Endothelial cell of umbilical vein (primary cell): ENCODE measurements at regions not wholly inside any gene's neighbourhood (a gene's known extent, or its start where the extent isn't known, plus 50 kb on each side); places are given as distances from the start of the nearest gene placed in this dataset.

Source experiments
- BruUV-seq: library from RNA; stranded (reverse); fragments of 400-500 nt; replicated peaks from 2 replicates; lab custom pipeline; 2021; lab: Mats Ljungman, UMichigan
- CTCF ChIA-PET: fragments of 300-600, 350-600 bp; sonication (Branson Sonifier 250); formaldehyde crosslinking; loops from one replicate; lab custom pipeline; 2021; ENCODE audit warnings: antibody characterized with exemption, inconsistent platforms; lab: Charles Lee
- POLR2A ChIA-PET: fragments of 300-600, 350-600 bp; sonication (Branson Sonifier 250); formaldehyde crosslinking; loops from one replicate; lab custom pipeline; 2021; ENCODE audit warnings: antibody characterized with exemption, inconsistent platforms; lab: Charles Lee
- DNase-seq: peaks from one replicate; pipeline ENCODE4 v3.0.0-alpha.2; 2011; ENCODE audit warnings: low read depth, low spot score
- FAIRE-seq: peaks from 2 replicates; lab custom pipeline; 2011; peaks lifted over from hg19 to GRCh38; lab: Jason Lieb, UNC
- H2AFZ ChIP-seq: 2 replicates; pipeline ENCODE4 v1.6.0; 2012; ENCODE audit warnings: low read depth, low read length, control low read depth, inconsistent platforms
- H3K27ac ChIP-seq: 2 replicates; pipeline ENCODE4 v1.5.1; 2011; ENCODE audit warnings: low read depth, mild to moderate bottlenecking, control low read depth, low read length, moderate library complexity; ENCODE audit not compliant: insufficient read depth
- H3K27me3 ChIP-seq, 2 experiments: 2 replicates each; pipeline versions ENCODE4 v1.6.0 to v1.6.1; 2011; ENCODE audit warnings: low read length in 2 of 2, mixed read lengths in 1 of 2; ENCODE audit not compliant: control insufficient read depth in 2 of 2, insufficient read depth in 2 of 2
- H3K36me3 ChIP-seq, 2 experiments: 2 replicates in 1 of 2; 3 replicates in 1 of 2; pipeline ENCODE4 v1.5.1; 2011; ENCODE audit warnings: low read length in 2 of 2, mild to moderate bottlenecking in 1 of 2, moderate library complexity in 1 of 2; ENCODE audit not compliant: control insufficient read depth in 2 of 2, insufficient read depth in 2 of 2; ENCODE audit errors: extremely low read depth in 1 of 2
- H3K4me1 ChIP-seq: 3 replicates; pipeline ENCODE4 v1.5.1; 2011; ENCODE audit warnings: mild to moderate bottlenecking, low read length; ENCODE audit not compliant: control insufficient read depth, insufficient read depth; ENCODE audit errors: extremely low read depth
- H3K4me2 ChIP-seq: 2 replicates; pipeline ENCODE4 v1.6.1; 2011; ENCODE audit warnings: low read length, control low read depth, mixed read lengths; ENCODE audit not compliant: insufficient read depth
- H3K4me3 ChIP-seq, 3 experiments: fragments of 200-600 bp in 1 of 3; sonication (generic), shearing (Covaris generic) in 1 of 3; replicated peaks in 1 of 3; 2 replicates each; pipeline ENCODE4 v1.5.1; 2011 to 2016; ENCODE audit warnings: control low read depth in 3 of 3, low read length in 3 of 3, mild to moderate bottlenecking in 2 of 3, inconsistent platforms in 1 of 3, low read depth in 1 of 3, moderate library complexity in 1 of 3; ENCODE audit not compliant: insufficient read depth in 1 of 3
- H3K79me2 ChIP-seq: 2 replicates; pipeline ENCODE4 v1.6.0; 2012; ENCODE audit warnings: low read length, inconsistent platforms; ENCODE audit not compliant: control insufficient read depth, insufficient read depth
- H3K9ac ChIP-seq: replicated peaks from 2 replicates; pipeline ENCODE3; 2011; ENCODE audit warnings: low read length, control low read depth; ENCODE audit not compliant: insufficient read depth; ENCODE audit errors: extremely low read depth
- H3K9me1 ChIP-seq: replicated peaks from 3 replicates; pipeline ENCODE4 v1.6.0; 2011; ENCODE audit warnings: mild to moderate bottlenecking, low read length; ENCODE audit not compliant: control insufficient read depth, insufficient read depth; ENCODE audit errors: extremely low read depth
- H3K9me3 ChIP-seq: replicated peaks from 2 replicates; pipeline ENCODE4 v1.5.1; 2012; ENCODE audit warnings: low read length, inconsistent platforms; ENCODE audit not compliant: control insufficient read depth, insufficient read depth
- H4K20me1 ChIP-seq: replicated peaks from 2 replicates; pipeline ENCODE3; 2011; ENCODE audit warnings: mild to moderate bottlenecking, low read length; ENCODE audit not compliant: control insufficient read depth, insufficient read depth; ENCODE audit errors: extremely low read depth
- FOS ChIP-seq: IDR thresholded peaks from 2 replicates; pipeline ENCODE4 v1.6.1; 2011; ENCODE audit warnings: mild to moderate bottlenecking, low read length, moderate library complexity, borderline replicate concordance; ENCODE audit not compliant: insufficient read depth
- GATA2 ChIP-seq: IDR thresholded peaks from 2 replicates; pipeline ENCODE4 v1.7.0; 2011; ENCODE audit warnings: low read depth, mild to moderate bottlenecking, moderate library complexity, mixed read lengths, low read length; ENCODE audit not compliant: insufficient read length, insufficient read depth
- JUN ChIP-seq: IDR thresholded peaks from 2 replicates; pipeline ENCODE4 v1.6.1; 2011; ENCODE audit warnings: borderline replicate concordance, low read depth; ENCODE audit not compliant: insufficient read length, insufficient read depth
- MYC ChIP-seq: IDR thresholded peaks from one replicate; pipeline ENCODE4 v1.6.1; 2011; ENCODE audit warnings: mild to moderate bottlenecking, low read depth, low read length
- POLR2A ChIP-seq: IDR thresholded peaks from 2 replicates; pipeline ENCODE4 v1.6.1; 2012; ENCODE audit warnings: low read depth, mild to moderate bottlenecking, control low read depth, low read length
- POLR2AphosphoS5 ChIP-seq: IDR thresholded peaks from 2 replicates; pipeline ENCODE4 v1.6.1; 2012; ENCODE audit warnings: low read depth, mild to moderate bottlenecking, control low read depth, low read length, moderate library complexity; ENCODE audit not compliant: insufficient read depth
- dilution Hi-C: fragments of 300-500 bp; cut with MboI; formaldehyde crosslinking; loops from one replicate; pipeline ENCODE4 v1.15.0; 2019; ENCODE audit warnings: low sequenced_read_pairs; ENCODE audit not compliant: extremely low pct_ligation_motif_present
- intact Hi-C: fragments of 100-400 bp; cut with micrococcal nuclease; formaldehyde crosslinking; loops from one replicate; pipeline ENCODE4 v1.10.0; 2022
- TF ChIP-seq, protein P1 (sequence below): IDR thresholded peaks from 2 replicates; pipeline ENCODE4 v1.6.1; 2011; ENCODE audit not compliant: insufficient read depth, insufficient read length
- TF ChIP-seq, protein P2 (sequence below), 2 donors: IDR thresholded peaks; 1 replicate in 1 of 2; 2 replicates in 1 of 2; pipeline ENCODE4 v1.5.1; 2011; ENCODE audit warnings: low read length in 2 of 2, mild to moderate bottlenecking in 2 of 2, moderate library complexity in 2 of 2, control low read depth in 1 of 2, inconsistent platforms in 1 of 2, low read depth in 1 of 2; ENCODE audit not compliant: insufficient read depth in 1 of 2; ENCODE audit errors: extremely low read depth in 1 of 2

DNA sequence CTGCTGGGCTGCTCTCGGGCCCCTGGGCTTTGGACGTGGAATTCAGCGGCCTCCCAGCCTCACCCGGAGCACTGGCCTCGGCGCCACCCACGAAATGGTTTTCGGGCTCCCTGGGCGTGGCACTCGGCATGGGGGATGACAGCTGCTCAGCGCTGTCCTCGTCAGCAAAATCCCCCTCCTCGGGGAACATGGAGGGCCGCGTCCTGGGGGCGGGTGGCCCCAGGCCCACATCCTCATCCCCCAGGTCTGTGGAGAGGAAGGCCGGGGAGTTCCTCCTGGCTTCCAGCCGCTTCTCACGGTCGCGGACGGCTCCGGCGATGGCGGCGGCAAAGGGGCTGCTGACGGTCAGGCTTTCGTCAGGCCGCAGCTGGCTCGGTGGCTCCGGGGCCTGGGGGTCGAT is 88.4 kb downstream of the CTTN start:
- Histone ChIP-seq H3K4me3 (no peak overlapping the region), H3K4me2 (no peak overlapping the region), H2AFZ (no peak overlapping the region), H3K9me1 (no peaks in the 10 kb centered on the region), H3K4me1 (no peaks in the 10 kb centered on the region), H3K27me3 (no peaks in the 10 kb centered on the region), H4K20me1 (no peaks in the 10 kb centered on the region), H3K79me2 (no peaks in the 10 kb centered on the region), H3K36me3 (no peaks in the 10 kb centered on the region), H3K9ac (no peak overlapping the region), H3K9me3 (no peaks in the 10 kb centered on the region), H3K27ac (no peak overlapping the region)
- ChIA-PET POLR2A (no interaction called here), CTCF (no interaction called here)
- intact Hi-C loops (no loop called here), dilution Hi-C loops (no loop called here)
- FAIRE-seq (no peak), DNase-seq (no peak)
- TF ChIP-seq POLR2AphosphoS5 (no peak), POLR2A (no peak), GATA2 (no peak), FOS (no peak)
- TF ChIP-seq, protein P1, sequence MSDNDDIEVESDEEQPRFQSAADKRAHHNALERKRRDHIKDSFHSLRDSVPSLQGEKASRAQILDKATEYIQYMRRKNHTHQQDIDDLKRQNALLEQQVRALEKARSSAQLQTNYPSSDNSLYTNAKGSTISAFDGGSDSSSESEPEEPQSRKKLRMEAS = no peak
- TF ChIP-seq, protein P2, sequence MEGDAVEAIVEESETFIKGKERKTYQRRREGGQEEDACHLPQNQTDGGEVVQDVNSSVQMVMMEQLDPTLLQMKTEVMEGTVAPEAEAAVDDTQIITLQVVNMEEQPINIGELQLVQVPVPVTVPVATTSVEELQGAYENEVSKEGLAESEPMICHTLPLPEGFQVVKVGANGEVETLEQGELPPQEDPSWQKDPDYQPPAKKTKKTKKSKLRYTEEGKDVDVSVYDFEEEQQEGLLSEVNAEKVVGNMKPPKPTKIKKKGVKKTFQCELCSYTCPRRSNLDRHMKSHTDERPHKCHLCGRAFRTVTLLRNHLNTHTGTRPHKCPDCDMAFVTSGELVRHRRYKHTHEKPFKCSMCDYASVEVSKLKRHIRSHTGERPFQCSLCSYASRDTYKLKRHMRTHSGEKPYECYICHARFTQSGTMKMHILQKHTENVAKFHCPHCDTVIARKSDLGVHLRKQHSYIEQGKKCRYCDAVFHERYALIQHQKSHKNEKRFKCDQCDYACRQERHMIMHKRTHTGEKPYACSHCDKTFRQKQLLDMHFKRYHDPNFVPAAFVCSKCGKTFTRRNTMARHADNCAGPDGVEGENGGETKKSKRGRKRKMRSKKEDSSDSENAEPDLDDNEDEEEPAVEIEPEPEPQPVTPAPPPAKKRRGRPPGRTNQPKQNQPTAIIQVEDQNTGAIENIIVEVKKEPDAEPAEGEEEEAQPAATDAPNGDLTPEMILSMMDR (IDR thresholded peaks at IDR 0.05; ENCODE audit: extremely low read depth in 1 of 2, insufficient read depth in 1 of 2, low read depth in 1 of 2, low read length in 2 of 2) = no peak
- no TSS peak for BruUV-seq

DNA sequence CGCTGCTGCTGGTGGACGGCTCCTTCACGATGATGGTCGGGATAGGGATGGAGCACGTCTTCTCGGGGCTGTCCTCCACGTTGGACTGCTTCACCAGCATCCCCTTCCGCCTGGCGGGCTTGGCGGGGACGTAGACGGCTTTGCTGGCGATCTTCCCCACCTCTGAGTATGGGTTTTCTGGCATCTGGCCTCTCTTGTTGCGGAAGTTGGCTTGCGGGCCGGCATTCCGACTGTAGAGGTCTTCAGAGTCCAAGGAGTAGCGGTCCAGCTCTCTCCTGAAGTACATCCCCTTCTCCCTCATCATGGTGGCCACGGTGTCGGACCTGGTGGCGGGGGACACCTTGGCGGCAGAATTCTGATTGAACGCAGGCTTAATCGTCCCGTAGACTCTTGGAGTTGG is 88.8 kb downstream of the CTTN start:
- Histone ChIP-seq H3K27me3 (no peaks in the 10 kb centered on the region), H3K9ac (no peak overlapping the region), H2AFZ (no peak overlapping the region), H3K79me2 (no peaks in the 10 kb centered on the region), H3K4me3 (no peak overlapping the region), H3K9me3 (no peaks in the 10 kb centered on the region), H3K9me1 (no peaks in the 10 kb centered on the region), H3K27ac (no peak overlapping the region), H3K4me2 (no peak overlapping the region), H3K36me3 (no peaks in the 10 kb centered on the region), H3K4me1 (no peaks in the 10 kb centered on the region), H4K20me1 (no peaks in the 10 kb centered on the region)
- no peak for TF ChIP-seq JUN
- TF ChIP-seq, protein P2 (IDR thresholded peaks at IDR 0.05; ENCODE audit: extremely low read depth in 1 of 2, insufficient read depth in 1 of 2, low read depth in 1 of 2, low read length in 2 of 2) = no peak
- TF ChIP-seq MYC = no peak
- TF ChIP-seq, protein P1 = no peak
- no peak for TF ChIP-seq GATA2
- no peak for TF ChIP-seq FOS
- intact Hi-C loops = no loop called here
- ChIA-PET CTCF (no interaction called here), POLR2A (no interaction called here)
- DNase-seq (no peak), FAIRE-seq (no peak)
- dilution Hi-C loops = no loop called here
- BruUV-seq = no TSS peak
